H1 (cell line): ENCODE measurements at regions not wholly inside any gene's neighbourhood (a gene's known extent, or its start where the extent isn't known, plus 50 kb on each side); places are given as distances from the start of the nearest gene placed in this dataset.
A peak's percentile ranks its signal among the peaks of the same experiment; 100 is the strongest.

Experiments
- CTCF ChIA-PET: fragments of 300-600 bp; sonication (Branson Sonifier 250); formaldehyde crosslinking; loops from one replicate; lab custom pipeline; 2021; ENCODE audit not compliant: partially characterized antibody; lab: Charles Lee
- POLR2A ChIA-PET: fragments of 300-600 bp; sonication (Branson Sonifier 250); formaldehyde crosslinking; loops from one replicate; lab custom pipeline; 2021; ENCODE audit warnings: inconsistent platforms; ENCODE audit not compliant: partially characterized antibody; lab: Charles Lee
- DNase-seq, 2 experiments: peaks; one replicate each; pipeline versions ENCODE4 v3.0.0 to v3.0.0-alpha.2; 2010 to 2022; ENCODE audit warnings: low spot score in 2 of 2, low read depth in 1 of 2, mixed read lengths in 1 of 2
- FAIRE-seq: peaks from 2 replicates; lab custom pipeline; 2011; peaks lifted over from hg19 to GRCh38; lab: Jason Lieb, UNC
- H2AFZ ChIP-seq: 2 replicates; pipeline ENCODE4 v1.8.1; 2012; ENCODE audit warnings: low read length, inconsistent platforms
- H2AK5ac ChIP-seq: 2 replicates; pipeline ENCODE4 v1.6.1; 2013; ENCODE audit warnings: low read depth, low read length
- H2BK120ac ChIP-seq: replicated peaks from 2 replicates; pipeline ENCODE3; 2013; ENCODE audit warnings: low read depth, low read length, inconsistent platforms
- H2BK12ac ChIP-seq: 2 replicates; pipeline ENCODE4 v1.6.1; 2013; ENCODE audit warnings: low read depth, low read length
- H2BK15ac ChIP-seq: 2 replicates; pipeline ENCODE4 v1.6.1; 2013; ENCODE audit warnings: low read length
- H2BK20ac ChIP-seq: 2 replicates; pipeline ENCODE4 v1.6.1; 2013; ENCODE audit warnings: low read length
- H2BK5ac ChIP-seq: 2 replicates; pipeline ENCODE4 v1.6.1; 2013; ENCODE audit warnings: low read depth, low read length
- H3K14ac ChIP-seq: 2 replicates; pipeline ENCODE4 v1.6.1; 2013; ENCODE audit warnings: inconsistent platforms; ENCODE audit not compliant: insufficient read length
- H3K18ac ChIP-seq: 2 replicates; pipeline ENCODE4 v1.6.1; 2013; ENCODE audit warnings: low read length; ENCODE audit errors: extremely low read depth
- H3K23ac ChIP-seq: 2 replicates; pipeline ENCODE4 v1.6.1; 2013; ENCODE audit warnings: inconsistent platforms; ENCODE audit not compliant: insufficient read length
- H3K23me2 ChIP-seq: 2 replicates; pipeline ENCODE4 v1.6.1; 2013; ENCODE audit warnings: low read depth, low read length
- H3K27ac ChIP-seq: 2 replicates; pipeline ENCODE4 v1.6.1; 2011; ENCODE audit warnings: low read depth, low read length, inconsistent platforms
- H3K27me3 ChIP-seq, 4 experiments: replicated peaks in 1 of 4; 1 replicate in 1 of 4; 2 replicates in 3 of 4; pipeline versions ENCODE4 v1.6.1 to v1.8.1; 2011 to 2013; ENCODE audit warnings: low read length in 3 of 4, mild to moderate bottlenecking in 3 of 4, inconsistent platforms in 2 of 4, mixed read lengths in 2 of 4, moderate library complexity in 1 of 4; ENCODE audit not compliant: control insufficient read depth in 3 of 4, insufficient read depth in 3 of 4; ENCODE audit errors: extremely low read depth in 1 of 4
- H3K36me3 ChIP-seq, 4 experiments: 2 replicates each; pipeline versions ENCODE4 v1.6.1 to v1.8.1; 2011 to 2013; ENCODE audit warnings: mild to moderate bottlenecking in 4 of 4, low read length in 3 of 4, moderate library complexity in 2 of 4, control low read depth in 1 of 4, inconsistent platforms in 1 of 4; ENCODE audit not compliant: insufficient read depth in 4 of 4, control insufficient read depth in 2 of 4
- H3K4ac ChIP-seq: replicated peaks from 2 replicates; pipeline ENCODE3; 2013; ENCODE audit warnings: low read length, low read depth, mixed read lengths, inconsistent platforms; ENCODE audit not compliant: insufficient read length
- H3K4me1 ChIP-seq, 4 experiments: replicated peaks in 1 of 4; 1 replicate in 1 of 4; 2 replicates in 3 of 4; pipeline versions ENCODE4 v1.6.1 to v1.8.1; 2011 to 2013; ENCODE audit warnings: low read length in 3 of 4, inconsistent platforms in 2 of 4, mixed read lengths in 1 of 4; ENCODE audit not compliant: insufficient read depth in 4 of 4, control insufficient read depth in 3 of 4
- H3K4me2 ChIP-seq, 2 experiments: 2 replicates each; pipeline versions ENCODE4 v1.6.1 to v1.8.1; 2011 to 2013; ENCODE audit warnings: low read depth in 2 of 2, low read length in 2 of 2, control low read depth in 1 of 2, inconsistent platforms in 1 of 2, mild to moderate bottlenecking in 1 of 2; ENCODE audit not compliant: insufficient read depth in 1 of 2
- H3K4me3 ChIP-seq, 4 experiments: fragments of 200-600, 300-600 bp in 1 of 4; sonication (generic), shearing (Covaris generic), sonication (Bioruptor Twin) in 1 of 4; 2 replicates each; pipeline versions ENCODE4 v1.5.1 to v1.8.1; 2011 to 2016; ENCODE audit warnings: low read length in 4 of 4, low read depth in 3 of 4, control low read depth in 2 of 4, inconsistent platforms in 2 of 4, mild to moderate bottlenecking in 2 of 4, mixed read lengths in 1 of 4, moderate library complexity in 1 of 4; ENCODE audit not compliant: insufficient read depth in 2 of 4; ENCODE audit errors: extremely low read depth in 1 of 4
- H3K56ac ChIP-seq: replicated peaks from 2 replicates; pipeline ENCODE3; 2013; ENCODE audit warnings: low read depth, mild to moderate bottlenecking, mixed read lengths, low read length, inconsistent platforms; ENCODE audit not compliant: insufficient read length
- H3K79me1 ChIP-seq: 2 replicates; pipeline ENCODE4 v1.6.1; 2013; ENCODE audit warnings: low read depth, low read length, control low read depth
- H3K79me2 ChIP-seq, 2 experiments: 2 replicates each; pipeline versions ENCODE4 v1.6.1 to v1.8.1; 2012 to 2013; ENCODE audit warnings: low read length in 2 of 2, mild to moderate bottlenecking in 2 of 2, inconsistent platforms in 1 of 2; ENCODE audit not compliant: insufficient read depth in 2 of 2, control insufficient read depth in 1 of 2
- H3K9ac ChIP-seq, 4 experiments: replicated peaks in 1 of 4; 1 replicate in 1 of 4; 2 replicates in 3 of 4; pipeline versions ENCODE4 v1.6.1 to v1.8.1; 2011 to 2013; ENCODE audit warnings: low read depth in 3 of 4, low read length in 3 of 4, control low read depth in 2 of 4, mild to moderate bottlenecking in 2 of 4, moderate library complexity in 2 of 4, inconsistent platforms in 1 of 4; ENCODE audit errors: extremely low read depth in 1 of 4
- H3K9me3 ChIP-seq, 2 experiments: 2 replicates each; pipeline versions ENCODE4 v1.6.1 to v1.8.1; 2012 to 2013; ENCODE audit warnings: mild to moderate bottlenecking in 2 of 2, moderate library complexity in 2 of 2, control low read depth in 1 of 2, inconsistent platforms in 1 of 2, low read depth in 1 of 2, low read length in 1 of 2, mixed read lengths in 1 of 2; ENCODE audit not compliant: insufficient read depth in 2 of 2
- H4K20me1 ChIP-seq, 2 experiments: replicated peaks in 1 of 2; 2 replicates each; pipeline versions ENCODE3 to v1.8.1; 2011 to 2013; ENCODE audit warnings: inconsistent platforms in 2 of 2, low read length in 2 of 2, mild to moderate bottlenecking in 1 of 2; ENCODE audit not compliant: insufficient read depth in 2 of 2, control insufficient read depth in 1 of 2
- H4K5ac ChIP-seq: 2 replicates; pipeline ENCODE4 v1.6.1; 2013; ENCODE audit warnings: low read length, low read depth, mixed read lengths, inconsistent platforms; ENCODE audit not compliant: insufficient read length
- H4K8ac ChIP-seq: 2 replicates; pipeline ENCODE4 v1.8.0; 2013; ENCODE audit warnings: mild to moderate bottlenecking, moderate library complexity, low read length, inconsistent platforms; ENCODE audit not compliant: insufficient read depth; ENCODE audit errors: extremely low read depth
- H4K91ac ChIP-seq: replicated peaks from 2 replicates; pipeline ENCODE3; 2013; ENCODE audit warnings: low read length, mixed read lengths, inconsistent platforms; ENCODE audit not compliant: insufficient read length
- BACH1 ChIP-seq: IDR thresholded peaks from 2 replicates; pipeline ENCODE4 v1.6.1; 2012; ENCODE audit warnings: low read length, improper control_type of control experiment
- BCL11A ChIP-seq, 2 experiments: IDR thresholded peaks; one replicate each; pipeline ENCODE4 v1.6.1; 2011; ENCODE audit warnings: low read depth in 2 of 2, low read length in 2 of 2, mild to moderate bottlenecking in 2 of 2
- JUN ChIP-seq: IDR thresholded peaks from 2 replicates; pipeline ENCODE4 v1.6.1; 2011; ENCODE audit warnings: low read depth, mild to moderate bottlenecking, improper control_type of control experiment, low read length
- MAFK ChIP-seq: IDR thresholded peaks from 2 replicates; pipeline ENCODE4 v1.6.1; 2012; ENCODE audit warnings: low read depth, mild to moderate bottlenecking, improper control_type of control experiment, low read length
- RAD21 ChIP-seq, 2 experiments: IDR thresholded peaks in 1 of 2; conservative IDR thresholded peaks in 1 of 2; 2 replicates each; pipeline ENCODE4 v1.6.1; 2011; ENCODE audit warnings: low read depth in 2 of 2, low read length in 2 of 2, improper control_type of control experiment in 1 of 2, inconsistent platforms in 1 of 2, mild to moderate bottlenecking in 1 of 2, moderate library complexity in 1 of 2
- RXRA ChIP-seq: IDR thresholded peaks from 2 replicates; pipeline ENCODE4 v1.6.1; 2011; ENCODE audit warnings: low read depth, mild to moderate bottlenecking, low read length, moderate library complexity; ENCODE audit not compliant: insufficient read depth
- TEAD4 ChIP-seq: IDR thresholded peaks from 2 replicates; pipeline ENCODE4 v1.6.1; 2012; ENCODE audit warnings: low read depth, low read length, inconsistent platforms, mixed read lengths
- WGBS, 2 experiments: shearing (Covaris generic) in 1 of 2; methylation state at CpG; one replicate each; pipeline versions ENCODE4 v1.1.6 to v1.1.7; 2013 to 2015; ENCODE audit warnings: low lambda C conversion rate in 2 of 2, mixed read lengths in 2 of 2, inconsistent platforms in 1 of 2, low coverage in 1 of 2, missing lambda C conversion rate in 1 of 2; ENCODE audit not compliant: insufficient replicate concordance in 2 of 2, insufficient coverage in 1 of 2, insufficient read length in 1 of 2; ENCODE audit errors: extremely low coverage in 1 of 2, missing lambda C conversion rate in 1 of 2; 5-methylcytosine and 5-hydroxymethylcytosine counted together

- H3K23ac ChIP-seq: no peak overlapping the region
- H3K4me1 ChIP-seq: peaks cover 0 to 4% (median 0%) of the 10 kb centered on the region in 4 experiments; a peak in 1 of 7 replicates
- no peak overlapping the region for H2BK120ac ChIP-seq
- no peak overlapping the region for H3K9ac ChIP-seq
- ChIA-PET CTCF (interaction anchor here (0.7 kb wide), 1 partner anchor 398 kb away, joined by 3 read pairs; no protein-coding TSS in a partner anchor), POLR2A (no interaction called here)
- no peak overlapping the region for H2BK20ac ChIP-seq
- H3K23me2 ChIP-seq: no peaks in the 10 kb centered on the region
- H3K4ac ChIP-seq: no peak overlapping the region
- H4K91ac ChIP-seq: no peak overlapping the region
- H3K27me3 ChIP-seq: no peaks in the 10 kb centered on the region
- no peak overlapping the region for H2AK5ac ChIP-seq
- no peaks in the 10 kb centered on the region for H3K79me2 ChIP-seq
- DNase-seq: no peak
- H4K8ac ChIP-seq: no peak overlapping the region
- H3K4me2 ChIP-seq: no peak overlapping the region
- no peak overlapping the region for H3K56ac ChIP-seq
- no peaks in the 10 kb centered on the region for H3K36me3 ChIP-seq
- no peak overlapping the region for H3K18ac ChIP-seq
- no peaks in the 10 kb centered on the region for H4K20me1 ChIP-seq
- no peak overlapping the region for H4K5ac ChIP-seq
- H2BK5ac ChIP-seq: no peak overlapping the region
- H2AFZ ChIP-seq: peak overlapping the region; percentile 73; the same call in 1 of the 2 replicates
- H3K27ac ChIP-seq: no peak overlapping the region
- no peak for FAIRE-seq
- no peak overlapping the region for H2BK15ac ChIP-seq
- H3K4me3 ChIP-seq: no peak overlapping the region
- H3K14ac ChIP-seq: no peak overlapping the region
- 42% methylated on average over 2 of the region's 2 CpGs; no CpG with 5 or more reads in 1 of the 2 experiments for WGBS, 2 experiments
- H2BK12ac ChIP-seq: no peak overlapping the region
- no peaks in the 10 kb centered on the region for H3K9me3 ChIP-seq
- no peaks in the 10 kb centered on the region for H3K79me1 ChIP-seq
- TF ChIP-seq TEAD4 (no peak), RAD21 (IDR thresholded peaks at IDR 0.05 in 1 of 2, conservative IDR thresholded peaks at IDR 0.05 in 1 of 2; ENCODE audit: low read depth in 2 of 2, low read length in 2 of 2) (no peak), BCL11A (IDR thresholded peaks at IDR 0.05; ENCODE audit: low read depth in 2 of 2, low read length in 2 of 2) (no peak), BACH1 (no peak), JUN (no peak), RXRA (no peak), MAFK (no peak)
Measured at GRCh38 chr4:66034671-66035070, 364.4 kb upstream of the EPHA5 start.
